ENCODE measurements at regions not wholly inside any gene's neighbourhood (a gene's known extent, or its start where the extent isn't known, plus 50 kb on each side); places are given as distances from the start of the nearest gene placed in this dataset.

GRCh38 chr4:181524499-181524898, 718.7 kb upstream of the TENM3 start:
- TF ChIP-seq CTCF (conservative IDR thresholded peaks at IDR 0.05; ENCODE audit: low read depth, low read length) (no peak), EZH2 (IDR thresholded peaks at IDR 0.05; ENCODE audit: borderline replicate concordance, low read depth, low read length, poor library complexity, severe bottlenecking) (no peak)
